HFFc6 (cell line): ENCODE measurements at regions not wholly inside any gene's neighbourhood (a gene's known extent, or its start where the extent isn't known, plus 50 kb on each side); places are given as distances from the start of the nearest gene placed in this dataset.

Experiments used
- DNase-seq: peaks from one replicate; pipeline ENCODE4 v3.0.0-alpha.2; 2018
- H3K27ac Mint-ChIP-seq: 2 replicates; pipeline ENCODE4 v1.8.0; 2020; ENCODE audit warnings: mild to moderate bottlenecking, mixed read lengths
- H3K27me3 Mint-ChIP-seq: 2 replicates; pipeline ENCODE4 v1.8.0; 2021; ENCODE audit warnings: mild to moderate bottlenecking, moderate library complexity, mixed read lengths; ENCODE audit not compliant: insufficient read depth
- H3K36me3 Mint-ChIP-seq: 2 replicates; pipeline ENCODE4 v1.8.0; 2021; ENCODE audit warnings: low read depth, mixed read lengths
- H3K4me1 Mint-ChIP-seq: 2 replicates; pipeline ENCODE4 v1.8.0; 2020; ENCODE audit warnings: low read depth, mixed read lengths
- H3K4me3 Mint-ChIP-seq: 2 replicates; pipeline ENCODE4 v1.8.0; 2020; ENCODE audit warnings: mild to moderate bottlenecking, moderate library complexity, mixed read lengths
- H3K9me3 Mint-ChIP-seq: 2 replicates; pipeline ENCODE4 v1.8.0; 2020; ENCODE audit warnings: mild to moderate bottlenecking, mixed read lengths
- CTCF ChIP-seq: fragments of 200-600 bp; sonication (generic); IDR thresholded peaks from 2 replicates; pipeline ENCODE4 v1.5.0; 2021; ENCODE audit warnings: antibody characterized with exemption, mild to moderate bottlenecking

GRCh38 chr7:156386097-156386496 lies 254.5 kb upstream of the RNF32 start:
- Mint-ChIP-seq H3K4me3 (no peak overlapping the region), H3K36me3 (peaks cover 19% of the 10 kb centered on the region; the same call in 1 of the 2 replicates), H3K4me1 (no peaks in the 10 kb centered on the region), H3K27me3 (no peaks in the 10 kb centered on the region; the same call in 1 of the 2 replicates), H3K9me3 (peaks cover 60% of the 10 kb centered on the region), H3K27ac (no peak overlapping the region)
- TF ChIP-seq CTCF = no peak
- DNase-seq = no peak

- H3K4me3 Mint-ChIP-seq = no peak overlapping the region
- TF ChIP-seq CTCF = no peak
- H3K9me3 Mint-ChIP-seq = peaks cover 46% of the 10 kb centered on the region
- H3K4me1 Mint-ChIP-seq = no peaks in the 10 kb centered on the region
- H3K27me3 Mint-ChIP-seq = no peaks in the 10 kb centered on the region; the same call in 1 of the 2 replicates
- H3K36me3 Mint-ChIP-seq = peaks cover 9% of the 10 kb centered on the region; the same call in 1 of the 2 replicates
- no peak overlapping the region for H3K27ac Mint-ChIP-seq
- no peak for DNase-seq
Measured at GRCh38 chr7:156384706-156385105, 255.9 kb upstream of the RNF32 start.

GRCh38 chr7:156383526-156383925 lies 257.0 kb upstream of the RNF32 start:
- Mint-ChIP-seq H3K36me3 (peaks cover 8% of the 10 kb centered on the region; the same call in 1 of the 2 replicates), H3K9me3 (peaks cover 53% of the 10 kb centered on the region), H3K4me1 (no peaks in the 10 kb centered on the region), H3K4me3 (no peak overlapping the region), H3K27me3 (no peaks in the 10 kb centered on the region), H3K27ac (no peak overlapping the region)
- no peak for TF ChIP-seq CTCF
- DNase-seq = no peak

GRCh38 chr7:156380261-156380660 lies 260.3 kb upstream of the RNF32 start:
- no peak overlapping the region for H3K27ac Mint-ChIP-seq
- TF ChIP-seq CTCF = no peak
- H3K4me1 Mint-ChIP-seq = no peaks in the 10 kb centered on the region
- peaks cover 8% of the 10 kb centered on the region; the same call in 1 of the 2 replicates for H3K36me3 Mint-ChIP-seq
- DNase-seq = no peak
- no peak overlapping the region for H3K4me3 Mint-ChIP-seq
- peaks cover 59% of the 10 kb centered on the region for H3K9me3 Mint-ChIP-seq
- H3K27me3 Mint-ChIP-seq = no peaks in the 10 kb centered on the region; the same call in 1 of the 2 replicates

GRCh38 chr7:156379324-156380070 lies 261.1 kb upstream of the RNF32 start:
- DNase-seq = no peak
- no peak for TF ChIP-seq CTCF
- no peaks in the 10 kb centered on the region; the same call in 1 of the 2 replicates for H3K27me3 Mint-ChIP-seq
- peaks cover 8% of the 10 kb centered on the region; the same call in 1 of the 2 replicates for H3K36me3 Mint-ChIP-seq
- H3K27ac Mint-ChIP-seq = no peak overlapping the region
- no peak overlapping the region for H3K4me3 Mint-ChIP-seq
- peaks cover 55% of the 10 kb centered on the region for H3K9me3 Mint-ChIP-seq
- H3K4me1 Mint-ChIP-seq = no peaks in the 10 kb centered on the region
